HepG2 (cell line): ENCODE measurements at regions not wholly inside any gene's neighbourhood (a gene's known extent, or its start where the extent isn't known, plus 50 kb on each side); places are given as distances from the start of the nearest gene placed in this dataset.

Experiments
- ATAC-seq: fragments of 200-7000 bp; cut with Tn5 transposase; 3 replicates; pipeline ENCODE4 v1.9.1; 2020; ENCODE audit warnings: mild to moderate bottlenecking, moderate library complexity
- BruUV-seq: library from RNA; stranded (reverse); fragments of 400-500 nt; replicated peaks from 2 replicates; lab custom pipeline; 2021; lab: Mats Ljungman, UMichigan
- CTCF ChIA-PET: fragments of 300-600 bp; formaldehyde crosslinking; extraction: SDS; loops from one replicate; lab custom pipeline; 2021; ENCODE audit warnings: low total read pairs, inconsistent platforms, low intra/inter-chr PET ratio; lab: Yijun Ruan, JAX
- POLR2A ChIA-PET: fragments of 350-600 bp; sonication (Branson Sonifier 250); formaldehyde crosslinking; loops from one replicate; lab custom pipeline; 2020; ENCODE audit warnings: antibody characterized with exemption, inconsistent platforms; lab: Yijun Ruan, JAX
- DNase-seq: peaks from one replicate; pipeline ENCODE4 v3.0.0-alpha.2; 2015; ENCODE audit warnings: low spot score
- FAIRE-seq: peaks from 3 replicates; lab custom pipeline; 2011; peaks lifted over from hg19 to GRCh38; lab: Jason Lieb, UNC
- H2AFZ ChIP-seq: one replicate; pipeline ENCODE4 v1.6.1; 2011; ENCODE audit warnings: low read length, inconsistent platforms
- H3K27ac ChIP-seq: fragments of 300-600 bp; 3 replicates; pipeline ENCODE4 v1.8.0; 2011; ENCODE audit warnings: mixed run types, mild to moderate bottlenecking, mixed read lengths, low read length, inconsistent platforms; ENCODE audit not compliant: insufficient read depth; ENCODE audit errors: extremely low read length
- H3K27me3 ChIP-seq, 2 experiments: fragments of 200-600 bp in 1 of 2; 2 replicates in 1 of 2; 3 replicates in 1 of 2; pipeline versions ENCODE4 v1.6.0 to v1.8.0; 2011; ENCODE audit warnings: low read length in 2 of 2, mild to moderate bottlenecking in 2 of 2, moderate library complexity in 2 of 2, inconsistent platforms in 1 of 2; ENCODE audit not compliant: insufficient read depth in 2 of 2, control insufficient read depth in 1 of 2
- H3K36me3 ChIP-seq, 2 experiments: fragments of 200-600 bp in 1 of 2; replicated peaks in 1 of 2; 2 replicates in 1 of 2; 3 replicates in 1 of 2; pipeline versions ENCODE4 v1.5.1 to v1.8.0; 2011; ENCODE audit warnings: low read length in 2 of 2, inconsistent platforms in 1 of 2; ENCODE audit not compliant: insufficient read depth in 2 of 2, control insufficient read depth in 1 of 2
- H3K4me1 ChIP-seq: 2 replicates; pipeline ENCODE4 v1.5.1; 2012; ENCODE audit warnings: low read length, inconsistent platforms; ENCODE audit not compliant: insufficient read depth
- H3K4me2 ChIP-seq: 2 replicates; pipeline ENCODE4 v1.6.0; 2011; ENCODE audit warnings: low read depth, low read length, inconsistent platforms
- H3K4me3 ChIP-seq, 3 experiments: fragments of 200-600 bp in 1 of 3; sonication (generic), shearing (Covaris generic) in 1 of 3; replicated peaks in 1 of 3; 2 replicates each; pipeline ENCODE4 v1.5.1; 2011 to 2016; ENCODE audit warnings: low read length in 3 of 3, inconsistent platforms in 2 of 3, low read depth in 2 of 3, mild to moderate bottlenecking in 2 of 3, control low read depth in 1 of 3, mixed read lengths in 1 of 3; ENCODE audit not compliant: insufficient read depth in 1 of 3
- H3K79me2 ChIP-seq: one replicate; pipeline ENCODE4 v1.6.1; 2011; ENCODE audit warnings: low read length, inconsistent platforms; ENCODE audit not compliant: insufficient read depth
- H3K9ac ChIP-seq: 2 replicates; pipeline ENCODE4 v1.6.0; 2011; ENCODE audit warnings: mild to moderate bottlenecking, low read depth, low read length, inconsistent platforms; ENCODE audit not compliant: insufficient read depth
- H3K9me3 ChIP-seq: 2 replicates; pipeline ENCODE4 v1.5.1; 2012; ENCODE audit warnings: mild to moderate bottlenecking, low read length
- H4K20me1 ChIP-seq: 2 replicates; pipeline ENCODE4 v1.6.0; 2011; ENCODE audit warnings: inconsistent platforms, mild to moderate bottlenecking, low read length, moderate library complexity; ENCODE audit not compliant: insufficient read depth
- ATF7-NPFF ChIP-seq: sonication (generic); formaldehyde crosslinking; IDR thresholded peaks from 2 replicates; pipeline ENCODE4 v1.8.1; 2023; ENCODE audit warnings: mild to moderate bottlenecking, low read depth, missing genetic modification reagents, moderate library complexity
- CBX2 ChIP-seq, 2 experiments: fragments of 200-600 bp in 1 of 2; sonication (generic); formaldehyde crosslinking in 1 of 2; IDR thresholded peaks; 2 replicates each; pipeline versions ENCODE4 v1.7.0 to v1.8.1; 2018 to 2022; ENCODE audit warnings: low read depth in 2 of 2, low read length in 1 of 2, mild to moderate bottlenecking in 1 of 2, missing genetic modification reagents in 1 of 2
- CCDC6 ChIP-seq: sonication (generic); formaldehyde crosslinking; IDR thresholded peaks from 2 replicates; pipeline ENCODE4 v1.8.1; 2022; ENCODE audit warnings: mild to moderate bottlenecking, missing genetic modification reagents, moderate library complexity
- CEBPB ChIP-seq: IDR thresholded peaks from 2 replicates; pipeline ENCODE4 v1.6.1; 2011; ENCODE audit warnings: low read depth, low read length, improper control_type of control experiment, borderline replicate concordance
- DNMT3B ChIP-seq: conservative IDR thresholded peaks from 2 replicates; pipeline ENCODE4 v1.6.1; 2016; ENCODE audit warnings: missing biosample characterization, control low read depth
- FOXA3 ChIP-seq: IDR thresholded peaks from 2 replicates; pipeline ENCODE4 v1.6.1; 2016; ENCODE audit warnings: missing genetic modification reagents, missing compliant biosample characterization
- IRF2 ChIP-seq: IDR thresholded peaks from 2 replicates; pipeline ENCODE4 v1.6.1; 2018; ENCODE audit warnings: missing genetic modification reagents, missing compliant biosample characterization
- TOE1 ChIP-seq: sonication (generic); formaldehyde crosslinking; IDR thresholded peaks from 2 replicates; pipeline ENCODE4 v1.4.0; 2020; ENCODE audit warnings: mild to moderate bottlenecking, missing genetic modification reagents
- ZFP37 ChIP-seq: sonication (generic); formaldehyde crosslinking; IDR thresholded peaks from 2 replicates; pipeline ENCODE4 v1.4.0; 2020; ENCODE audit warnings: missing genetic modification reagents, borderline replicate concordance
- ZNF30 ChIP-seq: sonication (generic); formaldehyde crosslinking; IDR thresholded peaks from 2 replicates; pipeline ENCODE4 v1.5.0; 2020; ENCODE audit warnings: mild to moderate bottlenecking, missing genetic modification reagents
- ZNF703 ChIP-seq: sonication (generic); formaldehyde crosslinking; IDR thresholded peaks from 2 replicates; pipeline ENCODE4 v1.5.1; 2020; ENCODE audit warnings: missing genetic modification reagents, mild to moderate bottlenecking, moderate library complexity, borderline replicate concordance
- ZNF816 ChIP-seq: sonication (generic); formaldehyde crosslinking; IDR thresholded peaks from 2 replicates; pipeline ENCODE4 v1.8.0; 2022; ENCODE audit warnings: missing genetic modification reagents, mild to moderate bottlenecking, borderline replicate concordance
- ZSCAN31 ChIP-seq: sonication (generic); formaldehyde crosslinking; IDR thresholded peaks from 2 replicates; pipeline ENCODE4 v1.5.0; 2020; ENCODE audit warnings: low read depth, mild to moderate bottlenecking, missing genetic modification reagents
- WGBS: methylation state at CpG from one replicate; pipeline ENCODE4 v1.1.6; 2017; ENCODE audit warnings: low lambda C conversion rate; 5-methylcytosine and 5-hydroxymethylcytosine counted together
- in situ Hi-C: cut with HindIII; loops from 2 replicates; pipeline ENCODE4 v1.10.0; 2017; ENCODE audit warnings: low pct_unique_long_range_greater_than_20kb; ENCODE audit not compliant: extremely low pct_ligation_motif_present
- intact Hi-C: fragments of 100-400 bp; cut with micrococcal nuclease; formaldehyde crosslinking; loops from one replicate; pipeline ENCODE4 v1.10.0; 2022; ENCODE audit not compliant: unreplicated experiment
- TF ChIP-seq, protein P1 (sequence below): IDR thresholded peaks from 2 replicates; pipeline ENCODE4 v1.4.0; 2020; ENCODE audit warnings: mild to moderate bottlenecking, missing genetic modification reagents
- TF ChIP-seq, protein P2 (sequence below): IDR thresholded peaks from 2 replicates; pipeline ENCODE4 v1.6.1; 2016; ENCODE audit warnings: missing compliant biosample characterization, missing genetic modification reagents, borderline replicate concordance
- TF ChIP-seq, protein P3 (sequence below): sonication (generic); formaldehyde crosslinking; IDR thresholded peaks from 2 replicates; pipeline ENCODE4 v1.4.0; 2020; ENCODE audit warnings: mild to moderate bottlenecking, missing genetic modification reagents

DNA sequence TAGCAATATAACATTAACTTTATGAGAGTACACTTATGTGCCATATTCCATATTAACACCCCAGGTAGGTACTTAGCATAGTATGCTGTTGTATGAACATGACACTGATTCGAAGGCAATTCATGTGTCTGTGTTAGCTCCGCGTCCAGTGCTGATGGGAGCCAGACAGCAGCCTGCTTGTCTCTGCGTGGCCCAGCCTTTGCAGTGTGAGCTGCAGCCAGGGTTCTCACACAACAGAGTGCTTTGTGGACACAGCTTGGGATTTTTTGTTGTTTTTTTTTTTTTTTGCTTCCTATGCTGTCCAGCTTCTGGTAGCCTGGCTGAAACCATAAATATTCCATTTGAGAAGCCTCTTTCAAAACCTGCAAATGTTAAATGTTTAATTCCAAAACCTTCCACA lies 350.9 kb downstream of the SMOC2 start:
- no peak for ATAC-seq
- CTCF ChIA-PET: no interaction called here
- intact Hi-C loops: no loop called here

More for the DNA sequence above, 350.9 kb downstream of the SMOC2 start:
- no peak for FAIRE-seq
- Histone ChIP-seq H3K9ac (no peak overlapping the region), H3K4me3 (no peak overlapping the region), H3K27ac (no peak overlapping the region), H3K9me3 (no peaks in the 10 kb centered on the region), H3K79me2 (no peaks in the 10 kb centered on the region), H3K4me2 (no peak overlapping the region), H3K4me1 (no peaks in the 10 kb centered on the region), H3K36me3 (no peaks in the 10 kb centered on the region), H4K20me1 (no peaks in the 10 kb centered on the region)
- in situ Hi-C loops: no loop called here
- BruUV-seq: no TSS peak
- DNase-seq: no peak
- POLR2A ChIA-PET: no interaction called here
- 51% methylated on average over 4 of the region's 4 CpGs for WGBS
- TF ChIP-seq, protein P1, sequence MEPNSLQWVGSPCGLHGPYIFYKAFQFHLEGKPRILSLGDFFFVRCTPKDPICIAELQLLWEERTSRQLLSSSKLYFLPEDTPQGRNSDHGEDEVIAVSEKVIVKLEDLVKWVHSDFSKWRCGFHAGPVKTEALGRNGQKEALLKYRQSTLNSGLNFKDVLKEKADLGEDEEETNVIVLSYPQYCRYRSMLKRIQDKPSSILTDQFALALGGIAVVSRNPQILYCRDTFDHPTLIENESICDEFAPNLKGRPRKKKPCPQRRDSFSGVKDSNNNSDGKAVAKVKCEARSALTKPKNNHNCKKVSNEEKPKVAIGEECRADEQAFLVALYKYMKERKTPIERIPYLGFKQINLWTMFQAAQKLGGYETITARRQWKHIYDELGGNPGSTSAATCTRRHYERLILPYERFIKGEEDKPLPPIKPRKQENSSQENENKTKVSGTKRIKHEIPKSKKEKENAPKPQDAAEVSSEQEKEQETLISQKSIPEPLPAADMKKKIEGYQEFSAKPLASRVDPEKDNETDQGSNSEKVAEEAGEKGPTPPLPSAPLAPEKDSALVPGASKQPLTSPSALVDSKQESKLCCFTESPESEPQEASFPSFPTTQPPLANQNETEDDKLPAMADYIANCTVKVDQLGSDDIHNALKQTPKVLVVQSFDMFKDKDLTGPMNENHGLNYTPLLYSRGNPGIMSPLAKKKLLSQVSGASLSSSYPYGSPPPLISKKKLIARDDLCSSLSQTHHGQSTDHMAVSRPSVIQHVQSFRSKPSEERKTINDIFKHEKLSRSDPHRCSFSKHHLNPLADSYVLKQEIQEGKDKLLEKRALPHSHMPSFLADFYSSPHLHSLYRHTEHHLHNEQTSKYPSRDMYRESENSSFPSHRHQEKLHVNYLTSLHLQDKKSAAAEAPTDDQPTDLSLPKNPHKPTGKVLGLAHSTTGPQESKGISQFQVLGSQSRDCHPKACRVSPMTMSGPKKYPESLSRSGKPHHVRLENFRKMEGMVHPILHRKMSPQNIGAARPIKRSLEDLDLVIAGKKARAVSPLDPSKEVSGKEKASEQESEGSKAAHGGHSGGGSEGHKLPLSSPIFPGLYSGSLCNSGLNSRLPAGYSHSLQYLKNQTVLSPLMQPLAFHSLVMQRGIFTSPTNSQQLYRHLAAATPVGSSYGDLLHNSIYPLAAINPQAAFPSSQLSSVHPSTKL: no peak
- TF ChIP-seq CBX2 (IDR thresholded peaks at IDR 0.05; ENCODE audit: low read depth, low read length): no peak
- TF ChIP-seq CBX2 (CRISPR knock-in tag; IDR thresholded peaks at IDR 0.05; ENCODE audit: low read depth): no peak
- TF ChIP-seq ZNF30 (CRISPR knock-in tag): no peak
- TF ChIP-seq TOE1 (CRISPR knock-in tag): no peak
- TF ChIP-seq FOXA3 (CRISPR knock-in tag): no peak
- no peak for TF ChIP-seq IRF2
- no peak for TF ChIP-seq ZNF703 (CRISPR knock-in tag)
- TF ChIP-seq ZFP37 (CRISPR knock-in tag): no peak
- TF ChIP-seq DNMT3B (CRISPR knock-in tag): no peak
- TF ChIP-seq CEBPB: no peak
- no peak for TF ChIP-seq ZNF816 (CRISPR knock-in tag)
- TF ChIP-seq, protein P2, sequence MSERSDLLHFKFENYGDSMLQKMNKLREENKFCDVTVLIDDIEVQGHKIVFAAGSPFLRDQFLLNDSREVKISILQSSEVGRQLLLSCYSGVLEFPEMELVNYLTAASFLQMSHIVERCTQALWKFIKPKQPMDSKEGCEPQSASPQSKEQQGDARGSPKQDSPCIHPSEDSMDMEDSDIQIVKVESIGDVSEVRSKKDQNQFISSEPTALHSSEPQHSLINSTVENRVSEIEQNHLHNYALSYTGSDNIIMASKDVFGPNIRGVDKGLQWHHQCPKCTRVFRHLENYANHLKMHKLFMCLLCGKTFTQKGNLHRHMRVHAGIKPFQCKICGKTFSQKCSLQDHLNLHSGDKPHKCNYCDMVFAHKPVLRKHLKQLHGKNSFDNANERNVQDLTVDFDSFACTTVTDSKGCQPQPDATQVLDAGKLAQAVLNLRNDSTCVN (CRISPR knock-in tag): no peak
- TF ChIP-seq, protein P3, sequence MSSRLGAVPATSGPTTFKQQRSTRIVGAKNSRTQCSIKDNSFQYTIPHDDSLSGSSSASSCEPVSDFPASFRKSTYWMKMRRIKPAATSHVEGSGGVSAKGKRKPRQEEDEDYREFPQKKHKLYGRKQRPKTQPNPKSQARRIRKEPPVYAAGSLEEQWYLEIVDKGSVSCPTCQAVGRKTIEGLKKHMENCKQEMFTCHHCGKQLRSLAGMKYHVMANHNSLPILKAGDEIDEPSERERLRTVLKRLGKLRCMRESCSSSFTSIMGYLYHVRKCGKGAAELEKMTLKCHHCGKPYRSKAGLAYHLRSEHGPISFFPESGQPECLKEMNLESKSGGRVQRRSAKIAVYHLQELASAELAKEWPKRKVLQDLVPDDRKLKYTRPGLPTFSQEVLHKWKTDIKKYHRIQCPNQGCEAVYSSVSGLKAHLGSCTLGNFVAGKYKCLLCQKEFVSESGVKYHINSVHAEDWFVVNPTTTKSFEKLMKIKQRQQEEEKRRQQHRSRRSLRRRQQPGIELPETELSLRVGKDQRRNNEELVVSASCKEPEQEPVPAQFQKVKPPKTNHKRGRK (CRISPR knock-in tag): no peak
- no peak for TF ChIP-seq ZSCAN31
- no peak for TF ChIP-seq CCDC6
- no peak for TF ChIP-seq ATF7-NPFF (CRISPR knock-in tag)
- TF ChIP-seq, all 625 proteins: peak for 0
- Histone ChIP-seq H2AFZ (no peak overlapping the region), H3K27me3 (peaks cover 1 to 29% of the 10 kb centered on the region in 2 experiments; a peak in 3 of 5 replicates)
